Spleen (tissue), 11 donors: ENCODE measurements at regions not wholly inside any gene's neighbourhood (a gene's known extent, or its start where the extent isn't known, plus 50 kb on each side); places are given as distances from the start of the nearest gene placed in this dataset.

Source experiments
- DNase-seq: peaks from one replicate; pipeline ENCODE4 v3.0.0-alpha.2; 2020
- H3K27ac ChIP-seq, 8 donors: fragments of 200-600 bp; sonication (generic) in 7 of 8; 1 replicate in 4 of 8; 2 replicates in 4 of 8; pipeline versions ENCODE4 v1.5.0 to v1.8.0; 2016 to 2021; ENCODE audit warnings: inconsistent platforms in 4 of 8, mild to moderate bottlenecking in 4 of 8, moderate library complexity in 1 of 8
- H3K27me3 ChIP-seq, 7 donors: fragments of 200-600 bp; sonication (generic) in 6 of 7; replicated peaks in 1 of 7; 1 replicate in 4 of 7; 2 replicates in 3 of 7; pipeline versions ENCODE4 v1.5.0 to v1.8.0; 2016 to 2021; ENCODE audit warnings: inconsistent platforms in 3 of 7, mild to moderate bottlenecking in 1 of 7
- H3K36me3 ChIP-seq, 6 donors: fragments of 200-600 bp; sonication (generic) in 5 of 6; 1 replicate in 4 of 6; 2 replicates in 2 of 6; pipeline versions ENCODE4 v1.5.0 to v1.8.0; 2016 to 2021; ENCODE audit warnings: inconsistent platforms in 2 of 6
- H3K4me1 ChIP-seq, 6 donors: fragments of 200-600 bp; sonication (generic) in 5 of 6; 1 replicate in 3 of 6; 2 replicates in 3 of 6; pipeline versions ENCODE4 v1.5.0 to v1.8.0; 2016 to 2021; ENCODE audit warnings: inconsistent platforms in 3 of 6
- H3K4me3 ChIP-seq, 8 donors: fragments of 200-600 bp; sonication (generic) in 7 of 8; 1 replicate in 4 of 8; 2 replicates in 4 of 8; pipeline versions ENCODE4 v1.5.0 to v1.8.0; 2016 to 2021; ENCODE audit warnings: inconsistent platforms in 4 of 8, mild to moderate bottlenecking in 4 of 8, moderate library complexity in 2 of 8
- H3K9me3 ChIP-seq, 8 donors: fragments of 200-600 bp; sonication (generic) in 7 of 8; 1 replicate in 4 of 8; 2 replicates in 4 of 8; pipeline versions ENCODE4 v1.5.0 to v1.8.0; 2016 to 2021; ENCODE audit warnings: inconsistent platforms in 4 of 8
- CTCF ChIP-seq, 11 experiments: fragments of 200-600 bp in 7 of 11; fragments of 450-650 bp in 4 of 11; sonication (generic) in 4 of 11; IDR thresholded peaks in 8 of 11; conservative IDR thresholded peaks in 3 of 11; 1 replicate in 7 of 11; 2 replicates in 4 of 11; pipeline versions ENCODE4 v1.4.0 to v1.8.0; 2016 to 2021; ENCODE audit warnings: antibody characterized with exemption in 11 of 11, inconsistent platforms in 4 of 11, mild to moderate bottlenecking in 1 of 11
- POLR2A ChIP-seq, 3 donors: fragments of 450-650 bp; IDR thresholded peaks; one replicate each; pipeline ENCODE4 v1.5.1; 2017; ENCODE audit warnings: antibody characterized with exemption in 3 of 3, mild to moderate bottlenecking in 1 of 3
- POLR2AphosphoS5 ChIP-seq, 3 donors: sonication (generic); formaldehyde crosslinking; IDR thresholded peaks; one replicate each; pipeline ENCODE4 v1.5.1; 2017; ENCODE audit warnings: antibody characterized with exemption in 3 of 3
- WGBS, 5 donors: extraction: QIAGEN DNeasy Blood & Tissue Kit in 3 of 5; methylation state at CpG; one replicate each; pipeline versions ENCODE4 v1.1.5 to v1.1.7; 2013 to 2018; 5-methylcytosine and 5-hydroxymethylcytosine counted together
- intact Hi-C: fragments of 100-400 bp; cut with DNase I; formaldehyde crosslinking; loops from one replicate; pipeline ENCODE4 v1.15.0; 2023; ENCODE audit warnings: low total_unique reads
- donor health status: healthy with polysubstance abuse.
- donor health status: DM: no; HTN: no; CAD: no; lungs with moderate emphysema.
- donor health status: DM: no; HTN: no; CAD: no.
- donor health status: Bipolar disorder and iron deficiency.
- donor health status: healthy.
- donor health status: DM: no; HTN: no; CAD: no.
- donor health status: DM: yes; HTN: yes; CAD: no.

- Histone ChIP-seq H3K27me3 (peaks cover 0 to 6% (median 0%) of the 10 kb centered on the region in 7 donors), H3K4me1 (no peaks in the 10 kb centered on the region), H3K27ac (no peak overlapping the region), H3K9me3 (no peaks in the 10 kb centered on the region), H3K4me3 (no peak overlapping the region), H3K36me3 (no peaks in the 10 kb centered on the region)
- intact Hi-C loops: no loop called here
- WGBS, 5 donors: 88 to 100% (median 96%) methylated on average over 2 of the region's 2 CpGs
- TF ChIP-seq POLR2A (IDR thresholded peaks at IDR 0.05): no peak
- TF ChIP-seq CTCF (IDR thresholded peaks at IDR 0.05 in 8 of 11, conservative IDR thresholded peaks at IDR 0.05 in 3 of 11): no peak
- TF ChIP-seq POLR2AphosphoS5 (IDR thresholded peaks at IDR 0.05): no peak
- DNase-seq: no peak
These were observed 92.8 kb upstream of the PPP2R2B start for GRCh38 chr5:146971401-146971800.

GRCh38 chr5:146986469-146986868 is 107.9 kb upstream of the PPP2R2B start:
- intact Hi-C loops: no loop called here

GRCh38 chr5:146993876-146994530 is 115.4 kb upstream of the PPP2R2B start:
- 59 to 74% (median 67%) methylated on average over 4 of the region's 4 CpGs for WGBS, 5 donors
- no peaks in the 10 kb centered on the region for H3K27me3 ChIP-seq
- peaks cover 0 to 37% (median 32%) of the 10 kb centered on the region in 8 donors for H3K9me3 ChIP-seq

More at GRCh38 chr5:146986469-146986868, 107.9 kb upstream of the PPP2R2B start:
- no peak for TF ChIP-seq CTCF (IDR thresholded peaks at IDR 0.05 in 8 of 11, conservative IDR thresholded peaks at IDR 0.05 in 3 of 11)
- TF ChIP-seq POLR2AphosphoS5 (IDR thresholded peaks at IDR 0.05): no peak
- no peak for TF ChIP-seq POLR2A (IDR thresholded peaks at IDR 0.05)
- Histone ChIP-seq H3K27ac (no peak overlapping the region), H3K27me3 (peaks cover 0 to 11% (median 0%) of the 10 kb centered on the region in 7 donors), H3K9me3 (peaks cover 0 to 57% (median 49%) of the 10 kb centered on the region in 8 donors), H3K4me1 (no peaks in the 10 kb centered on the region), H3K36me3 (no peaks in the 10 kb centered on the region), H3K4me3 (no peak overlapping the region)
- no peak for DNase-seq
- 76 to 86% (median 83%) methylated on average over 1 of the region's 1 CpG for WGBS, 5 donors

More at GRCh38 chr5:146993876-146994530, 115.4 kb upstream of the PPP2R2B start:
- TF ChIP-seq POLR2AphosphoS5 (IDR thresholded peaks at IDR 0.05) (no peak), CTCF (IDR thresholded peaks at IDR 0.05 in 8 of 11, conservative IDR thresholded peaks at IDR 0.05 in 3 of 11) (no peak), POLR2A (IDR thresholded peaks at IDR 0.05) (no peak)
- Histone ChIP-seq H3K4me1 (no peaks in the 10 kb centered on the region), H3K36me3 (no peaks in the 10 kb centered on the region), H3K4me3 (no peak overlapping the region), H3K27ac (no peak overlapping the region)
- intact Hi-C loops: no loop called here
- no peak for DNase-seq
